Spleen (tissue), 11 donors: ENCODE measurements at regions not wholly inside any gene's neighbourhood (a gene's known extent, or its start where the extent isn't known, plus 50 kb on each side); places are given as distances from the start of the nearest gene placed in this dataset.

Source experiments
- DNase-seq: peaks from one replicate; pipeline ENCODE4 v3.0.0-alpha.2; 2020
- H3K27ac ChIP-seq, 8 donors: fragments of 200-600 bp; sonication (generic) in 7 of 8; 1 replicate in 4 of 8; 2 replicates in 4 of 8; pipeline versions ENCODE4 v1.5.0 to v1.8.0; 2016 to 2021; ENCODE audit warnings: inconsistent platforms in 4 of 8, mild to moderate bottlenecking in 4 of 8, moderate library complexity in 1 of 8
- H3K27me3 ChIP-seq, 7 donors: fragments of 200-600 bp; sonication (generic) in 6 of 7; replicated peaks in 1 of 7; 1 replicate in 4 of 7; 2 replicates in 3 of 7; pipeline versions ENCODE4 v1.5.0 to v1.8.0; 2016 to 2021; ENCODE audit warnings: inconsistent platforms in 3 of 7, mild to moderate bottlenecking in 1 of 7
- H3K36me3 ChIP-seq, 6 donors: fragments of 200-600 bp; sonication (generic) in 5 of 6; 1 replicate in 4 of 6; 2 replicates in 2 of 6; pipeline versions ENCODE4 v1.5.0 to v1.8.0; 2016 to 2021; ENCODE audit warnings: inconsistent platforms in 2 of 6
- H3K4me1 ChIP-seq, 6 donors: fragments of 200-600 bp; sonication (generic) in 5 of 6; 1 replicate in 3 of 6; 2 replicates in 3 of 6; pipeline versions ENCODE4 v1.5.0 to v1.8.0; 2016 to 2021; ENCODE audit warnings: inconsistent platforms in 3 of 6
- H3K4me3 ChIP-seq, 8 donors: fragments of 200-600 bp; sonication (generic) in 7 of 8; 1 replicate in 4 of 8; 2 replicates in 4 of 8; pipeline versions ENCODE4 v1.5.0 to v1.8.0; 2016 to 2021; ENCODE audit warnings: inconsistent platforms in 4 of 8, mild to moderate bottlenecking in 4 of 8, moderate library complexity in 2 of 8
- H3K9me3 ChIP-seq, 8 donors: fragments of 200-600 bp; sonication (generic) in 7 of 8; 1 replicate in 4 of 8; 2 replicates in 4 of 8; pipeline versions ENCODE4 v1.5.0 to v1.8.0; 2016 to 2021; ENCODE audit warnings: inconsistent platforms in 4 of 8
- CTCF ChIP-seq, 11 experiments: fragments of 200-600 bp in 7 of 11; fragments of 450-650 bp in 4 of 11; sonication (generic) in 4 of 11; IDR thresholded peaks in 8 of 11; conservative IDR thresholded peaks in 3 of 11; 1 replicate in 7 of 11; 2 replicates in 4 of 11; pipeline versions ENCODE4 v1.4.0 to v1.8.0; 2016 to 2021; ENCODE audit warnings: antibody characterized with exemption in 11 of 11, inconsistent platforms in 4 of 11, mild to moderate bottlenecking in 1 of 11
- POLR2A ChIP-seq, 3 donors: fragments of 450-650 bp; IDR thresholded peaks; one replicate each; pipeline ENCODE4 v1.5.1; 2017; ENCODE audit warnings: antibody characterized with exemption in 3 of 3, mild to moderate bottlenecking in 1 of 3
- POLR2AphosphoS5 ChIP-seq, 3 donors: sonication (generic); formaldehyde crosslinking; IDR thresholded peaks; one replicate each; pipeline ENCODE4 v1.5.1; 2017; ENCODE audit warnings: antibody characterized with exemption in 3 of 3
- WGBS, 5 donors: extraction: QIAGEN DNeasy Blood & Tissue Kit in 3 of 5; methylation state at CpG; one replicate each; pipeline versions ENCODE4 v1.1.5 to v1.1.7; 2013 to 2018; 5-methylcytosine and 5-hydroxymethylcytosine counted together
- intact Hi-C: fragments of 100-400 bp; cut with DNase I; formaldehyde crosslinking; loops from one replicate; pipeline ENCODE4 v1.15.0; 2023; ENCODE audit warnings: low total_unique reads
- donor health status: healthy with polysubstance abuse.
- donor health status: DM: no; HTN: no; CAD: no; lungs with moderate emphysema.
- donor health status: DM: no; HTN: no; CAD: no.
- donor health status: Bipolar disorder and iron deficiency.
- donor health status: healthy.
- donor health status: DM: no; HTN: no; CAD: no.
- donor health status: DM: yes; HTN: yes; CAD: no.

GRCh38 chr5:56396634-56397033 lies 163.5 kb upstream of the ANKRD55 start:
- Histone ChIP-seq H3K9me3 (peaks cover 0 to 54% (median 40%) of the 10 kb centered on the region in 8 donors), H3K27me3 (no peaks in the 10 kb centered on the region), H3K4me3 (no peak overlapping the region), H3K27ac (no peak overlapping the region), H3K4me1 (peaks cover 0 to 5% (median 0%) of the 10 kb centered on the region in 6 donors), H3K36me3 (no peaks in the 10 kb centered on the region)
- DNase-seq: no peak
- no peak for TF ChIP-seq POLR2A (IDR thresholded peaks at IDR 0.05)
- TF ChIP-seq CTCF (IDR thresholded peaks at IDR 0.05 in 8 of 11, conservative IDR thresholded peaks at IDR 0.05 in 3 of 11): no peak
- TF ChIP-seq POLR2AphosphoS5 (IDR thresholded peaks at IDR 0.05): no peak
- intact Hi-C loops: no loop called here

- Histone ChIP-seq H3K27me3 (no peaks in the 10 kb centered on the region), H3K36me3 (no peaks in the 10 kb centered on the region), H3K4me3 (no peak overlapping the region), H3K9me3 (peaks cover 0 to 13% (median 9%) of the 10 kb centered on the region in 8 donors), H3K4me1 (peaks cover 0 to 5% (median 0%) of the 10 kb centered on the region in 6 donors), H3K27ac (no peak overlapping the region)
- DNase-seq: no peak
- intact Hi-C loops: no loop called here
- 90 to 96% (median 95%) methylated on average over 2 of the region's 2 CpGs for WGBS, 5 donors
- no peak for TF ChIP-seq POLR2A (IDR thresholded peaks at IDR 0.05)
- TF ChIP-seq CTCF (IDR thresholded peaks at IDR 0.05 in 8 of 11, conservative IDR thresholded peaks at IDR 0.05 in 3 of 11): no peak
- no peak for TF ChIP-seq POLR2AphosphoS5 (IDR thresholded peaks at IDR 0.05)
Measured at GRCh38 chr5:56389261-56389660, 156.1 kb upstream of the ANKRD55 start.

GRCh38 chr5:56388229-56388985 lies 155.3 kb upstream of the ANKRD55 start:
- peaks cover 0 to 5% (median 0%) of the 10 kb centered on the region in 6 donors for H3K4me1 ChIP-seq
- intact Hi-C loops: no loop called here
- 77 to 98% (median 97%) methylated on average over 1 of the region's 1 CpG for WGBS, 5 donors
- no peak overlapping the region for H3K4me3 ChIP-seq
- H3K27ac ChIP-seq: no peak overlapping the region
- H3K27me3 ChIP-seq: no peaks in the 10 kb centered on the region
- H3K9me3 ChIP-seq: peaks cover 0 to 6% (median 2%) of the 10 kb centered on the region in 8 donors
- no peaks in the 10 kb centered on the region for H3K36me3 ChIP-seq
- DNase-seq: no peak
- TF ChIP-seq CTCF (IDR thresholded peaks at IDR 0.05 in 8 of 11, conservative IDR thresholded peaks at IDR 0.05 in 3 of 11) (no peak), POLR2A (IDR thresholded peaks at IDR 0.05) (no peak), POLR2AphosphoS5 (IDR thresholded peaks at IDR 0.05) (no peak)

GRCh38 chr5:56386046-56386445 lies 152.9 kb upstream of the ANKRD55 start:
- no peak overlapping the region for H3K27ac ChIP-seq
- TF ChIP-seq POLR2A (IDR thresholded peaks at IDR 0.05): no peak
- TF ChIP-seq CTCF (IDR thresholded peaks at IDR 0.05 in 8 of 11, conservative IDR thresholded peaks at IDR 0.05 in 3 of 11): no peak
- TF ChIP-seq POLR2AphosphoS5 (IDR thresholded peaks at IDR 0.05): no peak
- no peaks in the 10 kb centered on the region for H3K36me3 ChIP-seq
- H3K4me3 ChIP-seq: no peak overlapping the region
- H3K4me1 ChIP-seq: no peaks in the 10 kb centered on the region
- intact Hi-C loops: no loop called here
- H3K9me3 ChIP-seq: no peaks in the 10 kb centered on the region
- 39 to 71% (median 51%) methylated on average over 2 of the region's 2 CpGs for WGBS, 5 donors
- no peak for DNase-seq
- H3K27me3 ChIP-seq: no peaks in the 10 kb centered on the region
